HG03135 (cell line): ENCODE measurements at regions not wholly inside any gene's neighbourhood (a gene's known extent, or its start where the extent isn't known, plus 50 kb on each side); places are given as distances from the start of the nearest gene placed in this dataset.
"Not testable (repeated sequence)": the region's sequence is repeated elsewhere in the genome, so short reads cannot be mapped to it uniquely, and the experiment has no call there.

ENCODE experiments used
- ATAC-seq: cut with Tn5 transposase; IDR thresholded peaks from one replicate; pipeline ENCODE4 v1.9.1; 2021; ENCODE audit warnings: mild to moderate bottlenecking, moderate library complexity; ENCODE audit not compliant: unreplicated experiment

DNA sequence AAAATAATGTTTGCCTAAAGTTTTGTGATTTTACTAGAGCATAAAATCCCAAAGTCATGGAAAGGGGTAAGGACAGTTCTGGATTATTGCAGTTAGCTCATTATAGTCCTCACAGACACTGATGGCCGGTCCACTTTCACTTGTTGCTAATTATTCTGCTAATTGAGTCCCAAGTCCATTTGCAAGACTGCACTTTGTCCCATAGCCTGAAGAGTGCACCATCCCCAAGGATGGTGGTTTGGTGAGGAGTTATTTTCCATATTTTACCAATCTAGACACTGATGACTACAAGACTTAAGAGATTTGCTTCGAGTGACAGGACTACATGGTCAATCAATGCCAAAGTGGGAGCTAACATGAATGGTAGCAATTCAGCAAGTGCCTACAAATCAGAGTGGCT lies 181.8 kb upstream of the CACNA2D1 start:
- no peak for ATAC-seq

DNA sequence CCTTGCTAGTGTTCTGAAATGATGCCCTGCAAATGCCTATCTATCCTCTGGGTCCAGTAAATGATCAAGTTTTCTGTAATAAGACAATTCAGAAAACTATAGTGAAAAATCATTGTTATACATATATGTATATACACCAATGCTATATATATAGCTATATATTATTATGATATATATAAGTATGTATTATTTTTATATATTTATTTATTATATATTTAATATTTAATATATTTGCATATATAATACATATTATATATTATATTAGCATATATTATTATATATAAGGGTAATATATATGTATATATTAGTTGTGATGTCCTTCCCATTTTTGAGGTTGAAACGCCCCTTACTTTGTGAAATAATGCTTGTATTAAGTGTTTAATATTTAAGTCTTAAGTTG lies 181.4 kb upstream of the CACNA2D1 start:
- no peak for ATAC-seq

DNA sequence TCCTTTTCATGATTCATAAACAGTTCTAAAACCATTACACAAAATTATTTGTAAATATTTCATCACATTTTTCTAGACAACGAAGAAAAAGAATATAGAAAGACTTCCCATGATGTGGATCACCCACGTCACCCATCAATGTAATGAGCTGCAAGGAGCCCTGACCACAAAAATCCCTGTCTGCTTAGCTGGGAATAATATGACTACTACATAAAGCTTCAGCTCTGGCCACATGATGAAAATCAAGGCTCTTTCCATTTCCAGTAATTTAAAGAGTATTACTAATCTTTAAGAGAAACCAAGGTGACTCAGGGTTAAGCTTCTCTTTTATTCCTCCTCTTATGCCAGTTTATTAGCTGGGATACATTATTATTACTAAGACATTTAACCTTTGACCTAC lies 180.8 kb upstream of the CACNA2D1 start:
- no peak for ATAC-seq

DNA sequence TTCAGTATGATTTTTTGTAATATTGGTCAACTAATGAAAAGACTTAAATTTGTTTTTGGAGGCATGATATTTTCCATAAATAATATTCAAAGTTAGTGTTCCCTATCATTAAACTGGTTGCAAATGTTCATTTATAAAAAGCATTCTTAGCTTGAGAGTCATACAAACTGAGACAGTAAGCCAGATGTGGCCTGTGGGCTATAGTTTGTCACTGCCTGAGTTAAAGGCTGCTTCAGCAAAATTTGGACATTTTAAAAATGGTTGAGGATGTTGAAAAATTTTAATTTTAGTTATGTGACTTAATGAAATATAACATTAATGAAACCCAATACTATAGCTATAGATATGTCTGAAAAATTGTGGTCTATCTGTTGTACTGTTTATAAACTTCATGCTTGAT lies 180.2 kb upstream of the CACNA2D1 start:
- no peak for ATAC-seq

DNA sequence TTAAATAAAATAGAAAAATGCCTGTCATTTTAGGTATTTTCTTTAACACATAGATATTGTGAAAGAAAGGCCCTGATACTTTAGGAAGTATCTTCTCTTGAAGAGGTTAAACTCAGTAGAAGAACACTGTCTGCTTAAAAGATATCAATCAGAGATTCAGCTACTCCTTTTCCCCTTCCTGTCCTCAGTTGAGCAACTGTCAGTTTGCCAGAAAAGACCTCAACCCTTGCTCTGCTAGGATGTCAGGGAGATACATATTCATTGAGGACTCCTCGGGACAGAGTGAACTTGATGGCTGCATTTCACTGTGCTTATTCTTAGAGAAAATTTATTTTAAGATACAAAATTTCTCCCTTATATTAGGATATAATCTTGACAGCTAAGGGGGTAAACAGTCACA lies 173.6 kb upstream of the CACNA2D1 start:
- ATAC-seq: no peak

DNA sequence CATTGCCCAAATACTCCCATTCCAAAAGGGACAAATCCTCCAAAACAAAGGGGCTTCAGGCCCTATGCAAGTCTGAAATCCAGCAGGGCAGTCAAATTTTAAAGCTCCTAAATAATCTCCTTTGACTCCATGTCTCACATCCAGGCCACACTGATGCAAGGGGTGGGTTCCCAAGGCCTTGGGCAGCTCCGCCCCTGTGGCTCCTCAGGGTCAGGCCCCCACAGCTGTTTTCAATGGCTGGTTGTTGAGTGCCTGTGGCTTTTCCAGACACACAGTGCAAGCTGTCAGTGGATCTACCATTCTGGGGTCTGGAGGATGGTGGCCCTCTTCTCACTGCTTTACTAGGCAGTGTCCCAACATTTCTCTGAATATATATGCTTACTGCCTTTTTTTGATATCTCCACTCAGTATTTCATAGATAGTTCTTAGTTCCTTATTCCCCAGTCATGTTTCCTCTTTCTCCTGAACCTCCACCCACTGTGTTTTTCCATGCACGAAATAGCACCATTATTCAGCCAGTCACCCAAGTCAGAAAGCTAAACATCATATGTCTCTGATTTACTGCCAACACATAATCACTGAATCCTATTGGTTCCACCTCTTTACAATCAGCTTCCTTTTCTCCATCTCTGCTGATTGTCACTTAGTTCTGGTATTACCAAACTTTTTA lies 172.6 kb upstream of the CACNA2D1 start:
- ATAC-seq: no peak

DNA sequence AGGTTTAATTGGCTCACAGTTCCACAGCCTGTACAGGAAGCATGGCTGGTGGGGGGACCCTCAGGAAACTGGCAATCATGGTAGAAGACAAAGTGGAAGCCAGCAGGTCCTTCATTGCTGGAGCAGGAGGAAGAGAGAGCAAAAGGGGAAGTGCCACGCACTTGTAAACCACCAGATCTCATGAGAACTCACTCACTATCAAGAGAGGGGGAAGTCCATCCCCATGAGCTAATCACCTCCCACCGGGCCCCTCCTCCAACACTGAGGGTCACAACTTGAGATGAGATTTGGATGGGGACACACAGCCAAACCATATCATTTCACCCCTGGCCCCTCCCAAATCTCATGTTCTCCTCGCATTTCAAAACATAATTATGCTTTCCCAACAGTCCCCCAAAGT lies 171.9 kb upstream of the CACNA2D1 start:
- ATAC-seq: no peak

DNA sequence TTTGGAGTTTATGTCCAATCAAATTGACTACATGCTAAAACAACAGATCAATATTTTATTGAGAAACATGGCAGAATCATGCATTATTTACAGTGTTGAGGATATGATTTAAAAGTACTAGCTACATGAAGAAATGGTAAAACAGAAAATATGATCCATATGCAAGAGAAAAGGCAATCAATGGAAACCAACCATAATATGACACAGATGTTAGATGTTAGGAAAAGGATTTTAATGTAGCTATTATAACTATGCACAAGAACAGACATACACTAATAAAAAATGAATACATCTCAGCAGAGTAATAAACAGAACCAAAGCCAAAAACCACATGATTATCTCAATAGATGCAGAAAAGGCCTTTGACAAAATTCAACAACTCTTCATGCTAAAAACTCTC lies 166.2 kb upstream of the CACNA2D1 start:
- ATAC-seq: no peak

DNA sequence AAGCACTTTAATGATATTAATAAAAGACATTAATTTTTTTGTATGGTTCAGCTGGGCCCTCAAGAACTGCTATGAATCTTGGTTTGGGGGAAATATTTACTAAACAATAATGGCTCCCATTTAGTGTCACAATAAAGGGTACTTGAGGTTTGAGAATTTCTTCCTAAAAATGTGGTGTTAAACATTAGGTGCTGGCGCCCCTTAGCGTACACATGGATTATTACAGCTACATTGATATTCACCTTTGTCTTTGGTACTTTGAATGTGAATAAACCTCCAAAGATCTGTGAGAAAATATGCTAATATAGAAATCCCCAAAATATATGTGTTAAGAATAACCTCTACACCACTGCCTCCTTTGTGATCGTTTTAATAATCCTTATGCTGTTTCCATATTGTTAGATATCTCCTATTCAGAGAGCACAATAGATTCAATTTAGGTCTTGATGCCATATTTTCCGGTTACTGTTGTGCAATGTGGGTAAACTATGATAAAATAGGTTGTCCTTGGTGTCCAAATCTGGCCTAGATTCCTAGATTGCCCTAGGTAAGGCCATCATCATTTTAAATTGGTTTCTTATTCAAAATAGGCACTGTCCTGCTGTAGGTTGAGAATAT lies 161.8 kb upstream of the CACNA2D1 start:
- ATAC-seq: no peak

DNA sequence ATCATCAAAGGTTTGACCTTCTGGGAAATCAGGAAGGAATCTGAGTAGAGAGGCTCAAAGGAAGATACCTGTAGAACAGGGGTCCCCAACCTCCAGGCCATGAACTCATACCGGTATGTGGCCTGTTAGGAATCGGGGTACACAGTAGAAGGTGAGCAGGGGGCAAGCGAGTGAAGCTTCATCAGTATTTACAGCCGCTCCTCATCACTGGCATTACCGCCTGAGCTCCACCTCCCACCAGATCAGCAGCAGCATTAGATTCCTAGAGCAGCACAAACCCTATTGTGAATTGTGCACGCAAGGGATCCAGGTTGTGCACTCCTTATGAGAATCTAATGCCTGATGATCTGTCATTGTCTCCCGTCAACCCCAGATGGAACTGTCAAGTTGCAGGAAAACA lies 158.5 kb upstream of the CACNA2D1 start:
- ATAC-seq: no peak

DNA sequence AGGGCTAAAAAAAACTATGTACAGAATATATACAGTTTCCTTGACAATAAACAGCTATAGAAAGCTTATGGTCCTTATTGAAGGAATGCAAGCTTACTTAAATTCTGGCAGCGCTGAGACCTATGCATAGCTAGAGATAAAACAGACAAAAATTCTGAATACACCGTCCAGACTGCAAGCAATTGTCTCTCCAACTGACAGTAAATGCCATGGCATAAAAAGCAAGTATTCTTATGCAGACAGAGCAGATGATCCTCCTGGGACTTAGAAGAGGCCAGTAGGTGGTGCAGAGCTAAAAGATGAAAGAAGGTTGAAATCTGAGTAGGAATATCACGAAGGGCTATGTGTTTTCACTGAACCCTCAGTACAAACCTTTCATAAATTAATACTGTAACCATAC lies 157.0 kb upstream of the CACNA2D1 start:
- ATAC-seq: no peak

DNA sequence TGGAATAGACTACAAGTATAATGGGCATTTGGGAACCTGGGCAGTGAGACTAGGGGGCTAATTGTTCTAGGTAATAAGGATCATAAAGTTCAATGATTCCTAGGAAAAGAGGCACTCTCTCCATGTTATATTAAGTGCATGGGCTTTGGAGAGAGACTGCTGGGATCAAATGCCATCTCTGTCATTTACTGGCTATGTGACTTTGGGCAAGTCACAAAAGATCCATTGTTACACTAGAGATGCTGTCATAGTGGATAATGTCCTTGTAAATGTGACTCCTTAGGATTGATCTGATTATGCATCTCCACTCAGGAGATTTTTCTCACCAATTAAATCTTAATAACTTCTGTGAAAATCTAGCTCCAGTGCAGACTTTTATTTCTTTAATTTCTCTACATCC lies 156.3 kb upstream of the CACNA2D1 start:
- no peak for ATAC-seq

DNA sequence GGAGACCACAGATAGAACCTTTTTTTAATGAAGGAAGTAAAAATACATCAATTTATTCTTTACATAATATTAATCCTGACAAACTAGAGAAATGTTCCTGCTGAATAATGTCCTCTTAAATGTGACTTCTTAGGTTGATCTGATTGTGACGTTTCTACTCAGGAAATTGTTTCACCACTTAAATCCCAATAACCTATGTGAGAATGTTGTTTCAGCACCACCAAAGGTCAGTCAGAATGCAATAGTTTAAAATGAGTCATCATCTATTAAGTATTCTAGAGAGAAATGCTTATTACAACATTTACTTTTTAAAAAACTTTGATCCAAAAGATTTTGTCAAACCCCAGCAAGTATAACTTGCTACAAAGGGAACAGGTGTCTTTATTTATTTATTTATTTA lies 155.4 kb upstream of the CACNA2D1 start:
- ATAC-seq: no peak

DNA sequence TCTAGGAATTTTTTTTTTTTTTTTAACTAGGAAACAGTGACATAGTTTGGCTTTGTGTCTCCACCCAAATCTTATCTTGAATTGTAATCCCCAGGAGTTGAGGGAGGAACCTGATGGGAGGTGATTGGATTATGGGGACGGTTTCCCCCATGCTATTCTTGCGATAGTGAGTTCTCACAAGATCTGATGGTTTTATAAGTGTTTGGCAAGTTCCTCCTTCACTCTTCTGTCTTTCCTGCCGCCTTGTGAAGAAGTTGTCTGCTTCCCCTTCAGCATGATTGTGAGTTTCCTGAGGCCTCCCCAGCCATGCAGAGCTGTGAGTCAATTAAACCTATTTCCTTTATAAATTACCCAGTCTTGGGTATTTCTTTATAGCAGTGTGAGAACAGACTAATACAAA lies 152.2 kb upstream of the CACNA2D1 start:
- not testable (repeated sequence) for ATAC-seq

DNA sequence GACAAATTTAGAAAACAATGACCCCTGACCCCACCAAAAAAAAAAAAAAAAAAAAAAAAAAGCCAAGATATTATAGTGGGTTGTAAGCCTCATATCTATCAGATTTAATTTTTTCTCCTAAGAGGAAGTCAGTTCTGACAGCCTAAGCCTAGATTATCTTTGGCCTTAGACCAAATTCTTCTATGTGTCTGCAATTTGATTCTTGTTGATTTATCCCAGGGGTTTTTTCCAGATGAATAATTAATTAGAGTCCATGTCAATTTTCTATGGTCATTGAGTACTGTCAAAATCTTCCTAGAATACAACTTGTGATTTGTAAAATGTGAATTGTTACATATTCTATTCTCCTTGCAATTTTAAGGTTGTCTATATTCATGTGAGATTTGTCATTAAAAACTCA lies 151.6 kb upstream of the CACNA2D1 start:
- ATAC-seq: no peak

DNA sequence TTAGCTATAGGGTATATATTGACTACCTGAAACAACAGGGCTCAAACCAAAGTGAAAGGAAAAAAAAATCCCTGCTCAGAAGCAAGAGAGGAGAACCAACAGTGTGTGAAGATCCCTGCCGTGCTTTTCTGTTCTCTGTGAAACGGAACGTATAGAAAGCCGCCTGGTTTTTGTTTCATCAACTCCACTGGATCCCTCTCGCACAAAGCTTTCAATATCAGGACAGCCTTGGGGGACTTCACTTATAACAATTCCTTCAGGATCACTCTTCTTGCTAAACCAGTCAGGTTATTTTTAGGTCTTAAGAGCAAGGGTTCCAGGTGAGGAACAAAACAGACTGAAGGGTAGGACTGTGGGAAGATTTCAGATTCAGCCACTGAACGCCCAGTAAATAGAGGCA lies 151.1 kb upstream of the CACNA2D1 start:
- ATAC-seq: no peak

DNA sequence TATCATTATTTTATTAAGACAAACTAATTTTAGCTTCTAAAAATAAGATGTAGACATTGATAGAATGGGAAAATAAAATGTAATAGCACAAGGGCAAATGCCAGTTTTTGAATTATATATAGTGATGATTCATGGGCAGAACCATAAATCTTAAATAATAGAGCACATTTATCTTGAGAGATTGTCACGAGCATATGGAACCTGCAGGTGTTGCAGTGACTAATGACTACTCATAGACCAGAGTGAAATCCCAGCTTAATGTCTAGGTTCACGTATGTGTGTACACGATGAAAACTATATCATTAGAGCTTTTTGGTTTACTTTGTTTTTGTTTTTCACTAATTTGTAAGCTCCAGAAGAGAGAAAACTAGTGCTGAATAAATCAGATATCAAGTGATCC lies 150.2 kb upstream of the CACNA2D1 start:
- ATAC-seq: no peak

DNA sequence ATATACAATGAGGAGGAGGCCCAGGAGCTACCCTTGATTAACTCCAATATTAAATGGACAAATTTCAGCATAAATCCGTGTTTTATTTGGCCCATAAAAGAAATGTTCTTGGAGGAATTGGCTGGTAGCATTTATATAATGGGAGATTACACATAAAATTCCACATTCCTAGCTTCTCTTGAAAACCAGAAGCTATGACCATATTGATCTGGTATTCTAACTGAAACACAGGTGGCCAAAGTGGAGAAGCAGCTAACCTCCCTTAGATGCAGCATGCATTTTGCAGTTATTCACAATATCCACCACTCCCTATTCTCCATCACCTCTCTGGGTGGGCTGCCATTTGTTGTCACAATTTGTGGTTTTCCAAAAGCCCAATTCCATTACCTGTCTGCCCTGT lies 148.8 kb upstream of the CACNA2D1 start:
- ATAC-seq: no peak

DNA sequence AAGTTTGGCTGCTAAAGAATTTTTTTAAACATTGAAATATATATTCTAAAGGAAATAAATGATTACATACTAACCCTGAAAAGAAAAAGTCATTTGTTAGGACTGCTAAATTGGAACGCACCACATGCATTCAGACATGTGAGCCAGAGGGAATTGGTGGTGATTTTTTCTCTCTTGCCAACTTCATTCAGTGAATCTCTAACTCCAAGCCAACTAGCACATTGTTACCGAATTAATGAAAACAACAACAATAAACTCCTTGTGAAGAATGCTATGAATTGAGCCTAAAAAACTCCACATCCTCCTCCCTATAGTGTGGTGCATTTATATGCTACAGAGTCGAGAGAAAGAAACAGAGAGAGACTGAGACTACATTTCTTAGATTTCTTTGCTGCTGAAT lies 135.5 kb upstream of the CACNA2D1 start:
- no peak for ATAC-seq

DNA sequence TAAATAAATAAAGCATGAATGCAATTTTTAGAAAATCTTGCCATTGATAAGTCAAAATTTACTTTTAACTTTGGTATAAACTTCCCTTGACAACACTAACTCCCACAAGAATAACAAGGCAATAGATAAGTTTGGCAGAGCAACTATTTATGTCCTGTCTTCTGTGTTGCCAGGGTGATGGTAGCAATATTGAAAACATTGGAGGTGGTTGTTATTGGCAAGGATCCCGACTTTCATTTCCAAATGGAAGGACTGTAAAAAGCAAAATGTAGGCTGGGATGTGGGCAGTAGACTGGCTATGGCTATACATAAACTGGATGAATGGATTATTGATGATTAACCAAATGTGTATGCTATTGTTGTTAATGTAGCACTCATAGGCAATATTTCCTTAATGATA lies 134.9 kb upstream of the CACNA2D1 start:
- ATAC-seq: no peak

DNA sequence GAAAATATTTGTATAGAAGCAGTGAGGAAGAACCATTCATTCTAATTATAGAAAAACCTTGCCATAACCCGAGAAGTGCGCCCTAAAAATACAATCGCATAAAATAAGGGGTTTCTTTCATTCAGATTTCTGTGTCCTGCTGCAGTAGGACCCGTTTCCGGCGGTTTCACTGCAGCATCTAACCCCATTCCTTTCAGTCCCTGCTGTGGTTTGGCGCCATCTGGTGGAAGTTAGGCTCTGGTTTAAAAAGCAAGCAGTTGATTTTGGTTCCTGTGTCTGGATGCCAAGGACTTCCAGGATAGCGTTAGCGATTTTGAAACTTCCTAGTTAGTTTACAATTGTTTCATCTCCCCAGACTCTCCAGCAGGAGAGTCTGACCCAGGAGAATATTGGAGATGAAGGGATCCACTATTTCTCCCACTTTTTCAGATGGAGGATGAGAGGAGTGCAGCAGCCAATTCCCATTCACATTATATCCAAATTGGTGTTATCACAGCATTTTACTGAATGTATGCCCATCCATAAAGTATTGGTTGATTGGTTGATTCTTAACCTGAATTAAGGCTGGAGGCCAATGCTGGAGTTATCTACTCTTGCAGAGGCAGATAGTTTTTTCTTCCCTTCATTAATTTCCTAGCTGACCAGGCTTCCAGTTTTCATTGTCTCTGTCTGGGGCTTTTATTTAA lies 128.8 kb upstream of the CACNA2D1 start:
- peak; percentile 77 for ATAC-seq

DNA sequence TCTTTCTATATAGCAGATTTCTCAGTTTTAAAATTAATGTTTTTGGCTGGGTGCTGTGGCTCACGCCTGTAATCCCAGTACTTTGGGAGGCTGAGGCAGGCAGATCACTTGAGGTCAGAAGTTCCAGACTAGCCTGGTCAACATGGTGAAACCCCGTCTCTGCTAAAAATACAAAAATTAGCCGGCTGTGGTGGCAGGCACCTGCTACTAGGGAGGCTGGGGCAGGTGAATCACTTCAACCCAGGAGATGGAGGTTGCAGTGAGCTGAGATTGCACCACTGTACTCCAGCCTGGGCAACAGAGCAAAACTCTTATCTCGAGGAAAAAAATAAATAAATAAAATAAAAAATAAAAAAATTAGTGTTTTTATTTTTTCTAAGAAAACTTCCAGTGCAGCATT lies 127.5 kb upstream of the CACNA2D1 start:
- ATAC-seq: not testable (repeated sequence)

DNA sequence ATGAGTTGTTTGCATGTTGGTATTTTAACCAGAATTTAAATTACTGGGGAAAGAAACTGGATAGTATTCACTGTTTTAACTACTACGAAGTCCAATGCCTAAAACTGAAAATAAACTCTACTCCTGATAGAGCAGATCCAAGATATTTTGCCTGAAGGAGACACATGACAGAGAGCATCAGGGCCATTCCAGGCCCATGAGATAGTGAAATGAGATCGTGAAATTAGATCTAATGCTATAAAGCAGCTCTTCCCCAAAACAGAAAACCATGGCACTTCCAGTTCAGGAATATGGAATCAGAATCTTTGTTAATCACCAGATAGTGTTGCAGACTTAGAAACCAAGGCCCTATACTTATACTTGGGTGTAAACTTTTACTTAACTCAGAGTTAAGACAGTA lies 124.3 kb upstream of the CACNA2D1 start:
- ATAC-seq: no peak
